Epidermal melanocyte (primary cell): ENCODE measurements at regions not wholly inside any gene's neighbourhood (a gene's known extent, or its start where the extent isn't known, plus 50 kb on each side); places are given as distances from the start of the nearest gene placed in this dataset.

Source experiments
- DNase-seq: peaks from one replicate; pipeline ENCODE4 v3.0.0; 2011; ENCODE audit warnings: low spot score; ENCODE audit not compliant: insufficient read length

DNA sequence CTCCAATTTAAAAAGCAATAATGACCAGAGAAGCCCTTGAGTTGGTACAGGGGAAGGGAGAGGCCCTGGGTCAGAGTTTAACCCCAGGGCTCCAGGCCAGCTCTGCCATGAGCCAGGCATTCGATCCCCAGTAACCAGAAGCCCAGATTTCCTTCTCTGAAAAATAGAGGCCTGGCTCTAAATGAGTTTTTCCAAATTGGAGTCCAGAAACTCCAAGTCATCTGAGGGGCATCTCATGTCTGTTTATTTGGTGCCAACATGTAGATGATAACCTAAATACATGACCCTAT is 381.9 kb downstream of the CTTN start:
- DNase-seq, result no peak

DNA sequence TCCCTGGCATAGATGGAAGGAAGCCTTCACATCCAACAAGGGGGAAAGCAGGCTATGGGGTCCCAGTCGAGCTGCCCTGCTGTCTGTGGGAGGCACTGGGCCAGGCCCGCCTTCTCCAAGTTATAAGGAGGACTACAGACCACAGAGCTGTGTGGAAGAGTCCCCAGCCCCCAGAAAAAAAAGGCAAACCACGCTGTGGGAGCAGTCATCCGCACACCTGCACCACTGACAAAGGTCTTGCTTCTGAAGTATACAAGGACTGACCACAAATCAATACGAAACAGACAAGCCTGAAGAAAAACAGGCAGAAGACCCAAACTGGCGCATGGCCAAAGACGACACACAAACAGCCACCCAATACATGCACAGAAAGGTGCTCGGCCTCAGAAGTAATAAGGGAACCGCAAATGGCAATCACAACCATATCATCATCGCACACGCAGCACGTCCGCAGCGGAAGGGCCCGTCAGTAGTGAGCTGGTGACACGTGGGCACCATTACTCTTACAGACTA is 384.1 kb downstream of the CTTN start:
- DNase-seq, result no peak

DNA sequence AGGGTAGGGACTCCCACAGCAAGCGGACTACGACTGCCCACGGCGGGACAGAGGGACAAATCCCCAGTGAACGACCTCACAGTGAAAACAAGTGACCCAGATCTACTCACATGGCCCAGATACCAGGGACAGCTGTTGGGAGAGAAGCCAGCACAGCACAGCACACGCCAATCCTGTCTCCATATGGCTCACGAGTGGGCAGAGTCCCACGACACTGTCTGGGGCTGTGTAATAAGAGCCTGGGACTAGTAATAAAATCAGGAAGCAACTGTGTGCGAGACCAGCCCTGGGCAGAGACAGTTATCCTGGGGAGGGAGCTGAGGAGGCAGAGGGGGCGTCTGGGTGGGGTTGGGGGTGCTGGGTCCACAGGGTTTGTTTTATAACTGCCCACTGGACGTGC is 385.0 kb downstream of the CTTN start:
- no peak for DNase-seq

DNA sequence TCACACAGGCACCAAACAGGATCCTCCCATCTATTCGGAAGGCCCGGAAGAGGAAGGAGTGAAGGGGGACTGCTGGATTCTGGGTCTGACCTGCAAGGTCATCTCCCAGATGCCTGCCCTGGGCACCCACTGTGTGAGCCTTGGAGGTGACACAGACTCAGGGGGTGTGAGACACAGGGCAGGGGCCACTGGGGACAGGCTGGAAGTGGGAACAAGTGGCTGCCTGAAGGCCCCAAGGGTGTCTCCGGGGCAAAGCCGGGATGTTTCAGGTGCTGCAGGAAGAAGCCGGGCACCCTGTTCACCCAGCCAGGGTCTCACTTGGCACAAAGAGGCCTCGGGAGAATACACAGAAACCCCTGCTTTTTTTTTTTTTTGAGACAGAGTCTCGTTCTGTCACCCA is 385.5 kb downstream of the CTTN start:
- no peak for DNase-seq

DNA sequence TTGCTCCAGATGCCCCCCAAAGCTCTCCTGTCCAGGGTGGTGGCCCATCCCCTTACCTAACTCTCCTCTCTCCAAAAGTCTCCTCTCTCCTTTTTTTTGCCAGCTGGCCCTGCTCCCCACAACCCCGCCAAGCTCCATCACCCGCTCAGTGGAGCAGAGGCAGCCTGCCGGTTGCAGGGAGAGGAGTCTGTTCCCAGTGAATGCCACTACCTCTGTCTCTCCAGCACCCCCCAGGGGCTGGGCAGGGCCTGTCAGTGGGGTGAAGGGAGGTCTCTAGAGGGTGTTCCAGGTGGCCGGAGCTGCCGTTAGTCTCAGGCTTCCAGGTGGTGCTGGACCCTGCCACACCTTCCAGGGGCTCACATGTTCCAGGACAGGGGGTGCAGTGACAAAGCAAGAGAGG is 387.0 kb downstream of the CTTN start:
- no peak for DNase-seq

DNA sequence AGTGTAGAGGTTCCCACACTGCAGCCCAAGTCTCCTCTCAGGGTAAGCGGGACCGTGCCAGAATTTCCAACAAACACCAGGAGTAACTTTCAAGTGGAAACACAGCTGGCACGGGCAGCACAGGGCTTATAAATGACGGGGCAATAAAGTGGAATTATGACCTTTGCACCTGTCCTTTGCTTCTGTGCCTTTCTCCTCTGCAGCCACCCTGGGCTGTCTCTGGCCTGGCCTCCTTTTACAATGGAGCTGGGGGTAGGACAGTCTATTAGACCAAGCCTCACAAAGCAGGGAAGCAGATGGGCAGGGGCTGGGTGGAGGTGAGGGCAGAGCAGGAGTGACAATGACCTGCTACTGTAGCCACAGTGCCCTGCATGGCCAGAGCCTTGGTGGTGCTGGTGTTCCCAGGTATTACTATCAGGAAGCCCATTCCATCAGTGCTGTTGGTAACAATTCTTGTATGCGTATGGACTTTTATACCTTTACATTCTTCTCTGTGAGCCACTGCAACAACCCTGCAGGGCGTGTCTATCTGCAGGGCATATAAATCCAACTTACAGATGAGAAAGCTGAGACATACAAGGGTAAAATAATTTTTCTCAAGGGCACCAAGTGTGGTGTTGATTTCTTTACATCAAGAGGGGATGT is 387.8 kb downstream of the CTTN start:
- DNase-seq, result no peak

DNA sequence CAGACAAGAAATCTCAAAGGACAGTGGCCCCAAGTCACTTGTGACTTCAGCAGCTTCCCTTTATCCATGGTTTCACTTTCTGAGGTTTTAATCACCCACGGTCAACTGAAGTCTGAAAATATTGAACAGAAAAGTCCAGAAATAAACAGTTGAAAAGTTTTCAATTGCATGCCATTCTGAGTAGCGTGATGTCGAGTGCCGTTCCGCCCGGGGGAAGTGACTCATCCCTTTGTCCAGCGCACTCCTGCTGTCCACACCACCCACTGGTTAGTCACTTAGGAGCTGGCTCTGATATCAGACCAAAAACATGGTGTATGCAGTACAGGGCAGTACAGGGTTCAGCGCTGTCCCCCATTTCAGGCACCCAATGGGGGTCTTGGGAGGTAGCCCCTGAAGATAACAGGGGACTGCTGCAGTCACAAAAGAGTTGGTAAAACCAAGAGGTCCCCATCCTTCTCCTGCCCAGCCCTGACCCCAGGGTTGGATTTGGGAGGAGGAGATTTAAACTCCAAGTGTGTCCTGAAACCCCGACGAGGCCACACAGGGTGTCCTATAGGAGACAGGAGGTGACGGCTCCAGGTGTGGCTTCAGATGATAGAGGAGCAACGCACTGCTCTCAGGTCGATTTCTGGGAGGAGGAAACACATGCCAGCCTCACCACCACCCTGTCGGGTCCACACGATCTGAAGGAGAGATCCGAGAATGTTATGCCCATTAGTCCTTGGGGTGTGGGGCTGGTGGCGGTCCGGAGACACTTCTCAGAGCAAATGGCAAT is 390.1 kb downstream of the CTTN start:
- DNase-seq, result peak; percentile 65

DNA sequence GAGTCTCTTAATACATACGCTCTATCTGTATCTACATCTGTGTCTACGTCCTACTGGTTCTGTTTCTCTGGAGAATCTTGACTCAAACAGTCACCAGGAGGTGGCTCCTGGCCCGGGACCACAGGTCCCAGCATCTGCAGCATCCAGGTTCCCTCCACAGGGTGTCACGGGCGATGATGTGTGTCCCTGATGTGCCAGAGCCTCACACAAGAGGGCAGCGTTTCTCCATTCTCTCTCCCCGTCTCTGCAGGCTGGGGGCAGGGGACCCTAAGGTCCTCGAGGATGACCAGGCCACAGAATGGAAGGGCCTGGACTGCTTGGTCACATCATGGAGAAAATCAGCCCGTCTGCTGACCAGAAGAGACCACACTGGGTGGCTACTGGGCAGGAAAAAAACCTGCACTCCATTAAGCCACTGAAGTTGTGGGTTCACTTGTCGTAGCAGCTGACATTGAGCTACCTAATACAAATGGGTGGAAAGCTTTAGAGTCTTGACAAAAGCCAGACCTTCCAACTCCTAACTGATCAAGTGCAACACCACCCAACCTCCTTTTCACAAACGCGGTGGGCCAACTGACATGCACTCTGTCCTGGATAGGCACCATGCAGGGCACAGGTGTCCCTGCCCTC is 392.5 kb downstream of the CTTN start:
- no peak for DNase-seq

DNA sequence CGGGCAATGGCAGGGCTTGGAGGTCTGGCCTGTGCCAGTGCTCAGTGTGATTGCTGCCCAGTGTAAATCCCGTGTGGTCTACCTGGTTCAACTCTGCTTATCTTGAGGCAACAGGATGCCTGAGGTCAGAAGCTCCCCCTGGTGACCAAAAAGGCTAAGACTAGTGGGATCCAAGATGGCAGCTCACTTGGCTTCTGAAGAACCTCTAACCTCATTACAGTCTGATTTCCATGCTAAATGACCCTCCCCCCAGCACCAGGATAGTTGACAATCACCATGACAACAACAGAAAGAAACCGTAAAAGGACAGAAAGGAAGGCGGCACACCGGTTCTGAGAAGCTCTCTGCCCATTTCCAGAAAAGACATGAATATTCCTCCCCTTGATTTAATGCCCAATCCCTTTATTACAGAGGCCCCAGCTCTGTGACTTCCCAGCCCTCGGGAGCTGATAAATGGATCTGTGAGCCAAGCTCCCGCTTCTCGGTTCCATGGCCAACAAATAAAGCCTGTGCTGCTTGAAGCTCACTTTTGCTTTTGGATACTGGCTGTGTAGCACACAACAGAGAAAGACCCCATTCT is 398.4 kb downstream of the CTTN start:
- no peak for DNase-seq

DNA sequence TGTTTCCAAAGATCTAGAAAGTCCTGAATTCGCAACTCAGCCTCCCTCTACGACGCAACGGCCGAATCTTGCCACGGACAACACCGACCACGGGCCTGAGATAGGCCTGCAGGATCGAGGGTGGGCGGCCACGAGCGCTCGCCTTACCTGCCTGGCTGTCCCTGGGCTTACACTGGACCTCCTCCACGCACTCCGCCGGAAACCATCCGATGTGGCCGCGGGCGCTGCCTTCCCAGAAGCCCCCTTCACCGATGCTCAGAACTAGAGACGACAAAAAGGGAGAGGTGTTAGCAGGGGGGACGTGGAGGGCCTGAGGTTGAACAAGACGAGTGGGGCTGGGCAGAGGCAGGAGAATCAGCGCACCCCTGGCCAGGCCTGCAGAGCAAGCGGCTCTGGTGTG is 400.0 kb downstream of the CTTN start:
- DNase-seq, result no peak

DNA sequence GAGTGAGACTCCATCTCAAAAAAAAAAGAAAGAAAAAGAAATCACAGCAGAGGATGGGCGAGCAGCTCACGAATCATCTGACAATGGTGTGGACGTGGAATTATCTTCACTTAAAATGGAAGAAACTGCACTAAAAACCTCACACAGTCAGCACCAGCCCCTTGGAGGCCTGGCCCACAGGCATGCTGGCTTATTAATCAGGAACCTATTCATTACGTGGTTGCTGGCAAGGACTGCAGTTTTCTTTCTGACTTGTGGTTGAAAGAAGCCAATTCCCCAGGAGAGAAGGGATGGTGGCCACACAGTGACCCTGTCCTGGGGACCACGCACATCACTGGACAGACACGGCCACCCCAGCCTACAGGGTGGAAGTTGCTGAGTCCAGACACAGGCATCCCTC is 401.1 kb downstream of the CTTN start:
- DNase-seq, result no peak

DNA sequence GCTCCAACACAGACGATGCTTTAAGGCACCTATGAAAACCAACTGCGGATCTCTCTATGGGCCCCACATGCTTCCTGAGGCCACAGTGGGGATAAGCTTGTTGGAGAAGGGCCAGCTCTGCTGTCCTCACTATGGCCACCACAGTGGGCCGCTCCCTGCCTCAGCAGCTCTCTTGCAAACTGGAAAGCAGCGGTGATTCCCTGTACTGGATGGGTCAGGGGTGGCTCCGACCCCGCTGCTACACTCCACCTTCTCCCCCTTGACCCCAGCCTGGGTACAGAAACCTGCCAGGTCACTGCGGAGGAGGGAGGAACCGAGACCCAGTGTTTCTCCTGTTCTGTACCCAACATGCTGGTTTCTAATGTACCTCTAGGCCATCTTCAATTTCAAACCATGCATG is 403.9 kb downstream of the CTTN start:
- DNase-seq, result no peak

DNA sequence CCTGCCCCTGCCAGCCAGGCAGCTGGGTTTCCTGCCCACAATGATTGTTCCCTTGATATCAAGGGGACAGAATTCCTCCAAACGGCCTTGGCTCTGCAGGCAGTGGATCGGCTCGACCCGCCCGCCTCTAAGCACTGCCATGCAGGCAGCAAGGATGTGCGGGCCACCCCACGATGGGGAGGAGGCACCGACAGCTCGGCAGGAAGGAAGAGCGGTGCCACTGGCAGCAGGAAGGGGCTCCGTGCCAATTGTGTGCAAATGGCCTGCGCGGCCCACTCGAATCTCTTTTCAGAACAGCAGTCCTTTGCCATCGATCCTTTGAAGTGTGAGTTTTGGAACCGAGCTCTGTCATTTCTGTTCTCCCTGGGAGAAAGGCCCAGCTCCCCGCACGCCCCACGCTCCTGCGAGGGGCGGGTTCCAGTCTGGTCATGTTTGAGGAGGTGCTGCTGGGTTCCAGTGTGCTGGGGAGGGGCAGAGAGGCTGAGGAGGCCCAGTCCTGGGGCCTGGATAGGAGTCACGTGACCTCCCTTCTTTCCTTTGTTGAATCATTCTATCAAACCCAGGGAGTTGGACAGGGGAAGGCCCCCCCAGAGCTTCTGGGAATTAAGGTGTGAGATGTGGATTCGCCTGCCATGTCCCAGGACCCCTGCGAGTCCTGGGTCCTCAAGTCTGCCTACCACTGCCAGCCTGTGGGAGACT is 406.0 kb downstream of the CTTN start:
- DNase-seq, result no peak

DNA sequence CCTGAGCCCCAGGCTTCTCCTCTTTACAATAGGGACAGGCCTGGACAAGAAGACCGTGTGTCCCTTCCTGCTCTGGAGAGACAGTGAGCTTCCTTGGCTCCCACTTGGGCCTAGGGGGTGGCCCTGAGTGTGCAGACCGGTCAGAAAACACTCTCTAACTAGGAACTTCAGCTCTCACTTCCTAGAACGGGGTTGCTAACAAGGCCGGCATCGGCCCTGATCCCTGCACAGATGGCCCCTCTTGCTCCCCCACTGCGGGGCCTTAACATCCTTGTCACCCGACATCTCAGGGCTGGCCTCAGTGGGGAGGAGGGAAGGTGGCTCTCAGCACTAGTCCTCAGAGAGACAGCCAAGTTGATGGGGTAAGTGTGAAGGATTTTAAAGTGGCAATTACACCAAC is 406.9 kb downstream of the CTTN start:
- DNase-seq, result no peak

DNA sequence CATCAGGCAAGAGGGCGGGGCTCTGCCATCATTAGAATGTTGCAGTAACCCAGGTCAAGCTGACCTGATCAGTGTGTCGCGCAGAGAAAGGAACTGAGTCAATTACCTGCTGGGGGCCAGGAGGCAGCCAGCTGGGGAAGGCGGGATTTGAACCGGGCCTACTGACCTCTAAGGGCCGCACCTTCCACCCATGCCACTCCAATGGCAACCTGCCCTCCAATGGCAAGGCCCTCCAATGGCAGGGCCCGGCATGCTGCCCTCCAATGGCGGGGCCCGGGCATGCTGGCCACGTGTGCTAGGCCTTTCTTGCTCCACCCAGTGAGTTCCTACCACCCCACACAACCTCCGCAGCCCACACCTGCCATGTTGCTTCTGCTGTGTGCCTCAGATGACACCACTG is 407.6 kb downstream of the CTTN start:
- DNase-seq, result no peak

DNA sequence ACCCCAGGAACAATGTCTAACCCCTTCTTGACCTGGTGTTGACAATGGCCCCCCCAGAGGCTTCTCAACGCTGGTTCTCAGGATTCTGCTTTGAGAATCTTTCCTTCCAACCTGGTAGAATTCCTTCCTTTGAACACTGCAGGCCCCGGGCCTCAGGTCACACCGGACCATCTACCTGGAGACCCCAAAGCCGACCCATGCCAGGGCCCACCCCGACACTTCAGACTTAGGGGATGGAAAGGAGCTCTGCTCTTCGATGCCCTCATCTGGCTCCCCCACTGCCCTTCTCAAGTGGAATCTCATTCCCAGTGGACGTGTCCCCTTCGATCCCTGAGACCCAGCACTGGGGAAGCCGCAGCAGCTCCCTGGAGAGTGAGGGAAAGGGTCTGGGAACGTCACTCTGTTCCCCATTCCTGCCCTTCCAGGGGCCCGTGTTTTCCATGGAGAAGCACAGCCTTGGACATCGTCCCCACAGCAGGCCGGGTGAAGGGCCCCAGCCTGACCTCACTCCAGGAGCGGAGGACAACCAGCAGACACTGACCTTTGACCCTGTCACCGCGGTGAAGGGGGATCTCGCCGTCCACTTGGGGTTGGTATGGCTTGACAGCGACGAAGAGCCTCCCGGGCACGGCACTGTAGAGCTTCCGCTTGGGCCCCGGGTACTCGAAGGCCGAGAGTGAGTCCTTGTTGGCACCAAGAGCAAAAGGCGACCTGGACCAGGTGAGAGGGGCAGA is 408.3 kb downstream of the CTTN start:
- DNase-seq, result no peak

DNA sequence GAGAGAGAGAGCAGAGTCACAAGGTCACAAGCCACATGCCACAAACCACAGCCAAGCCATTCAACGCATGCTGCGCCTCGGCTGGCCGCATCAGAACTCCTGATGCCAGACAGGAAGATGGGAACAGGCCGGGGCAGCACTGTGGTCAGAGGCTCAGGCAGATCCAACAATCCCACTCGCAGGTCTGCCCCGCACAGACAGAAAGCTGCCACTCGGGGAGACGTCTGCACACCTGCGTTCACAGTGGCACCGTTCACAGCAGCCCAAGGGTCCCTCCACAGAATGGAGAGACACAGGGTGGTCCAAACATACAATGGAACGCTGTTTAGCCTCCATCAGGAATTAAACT is 408.8 kb downstream of the CTTN start:
- DNase-seq, result no peak

DNA sequence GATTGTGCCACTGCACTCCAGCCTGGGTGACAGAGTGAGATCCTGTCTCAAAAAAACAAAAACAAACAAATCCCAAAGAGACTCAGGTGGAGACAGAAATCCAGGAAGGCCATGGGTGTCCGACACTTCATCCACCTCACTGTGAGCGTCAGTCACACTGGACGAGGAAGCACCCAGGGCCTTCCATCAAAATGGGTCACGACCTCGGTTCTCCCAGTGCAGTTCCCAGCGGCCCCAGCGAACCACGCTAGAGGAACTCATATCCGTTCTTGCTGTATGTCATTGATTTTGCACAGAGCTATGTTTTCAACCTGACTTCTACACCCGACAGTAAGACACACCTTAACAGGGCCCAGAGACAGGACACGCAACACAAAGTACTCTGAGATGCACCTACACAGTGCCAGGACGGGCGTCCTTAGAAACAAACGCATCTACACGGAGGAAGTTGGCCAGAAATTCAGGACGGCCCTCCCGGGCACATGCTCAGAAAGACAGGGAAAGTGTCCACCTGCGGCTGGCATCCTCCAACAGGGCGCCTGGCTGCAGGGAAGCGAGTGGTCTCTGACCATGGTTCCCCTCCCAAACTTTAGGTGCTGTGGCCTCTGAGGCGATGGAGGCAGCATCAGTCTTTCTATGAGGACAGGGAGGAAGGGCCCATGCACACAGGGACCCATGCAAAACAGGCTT is 410.5 kb downstream of the CTTN start:
- DNase-seq, result no peak

DNA sequence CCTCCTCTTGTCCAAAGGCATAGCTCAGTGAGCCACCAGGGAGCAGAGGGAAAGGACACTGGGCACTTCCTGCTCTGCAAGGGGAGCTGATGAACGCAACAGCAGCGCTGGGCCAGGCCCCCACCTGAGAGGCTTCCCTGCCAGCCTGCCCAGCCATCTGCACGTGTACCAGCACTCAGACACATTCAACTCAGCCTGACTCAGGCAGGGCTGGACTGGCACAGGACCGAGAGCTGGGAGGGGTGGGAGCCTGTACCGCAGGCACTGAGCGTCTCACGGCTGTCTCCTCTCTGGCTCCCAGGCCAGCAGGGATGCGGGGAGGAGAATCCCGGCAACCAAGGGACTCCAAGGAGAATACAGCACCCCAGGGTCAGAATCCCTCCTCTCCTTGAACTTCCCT is 411.8 kb downstream of the CTTN start:
- no peak for DNase-seq

DNA sequence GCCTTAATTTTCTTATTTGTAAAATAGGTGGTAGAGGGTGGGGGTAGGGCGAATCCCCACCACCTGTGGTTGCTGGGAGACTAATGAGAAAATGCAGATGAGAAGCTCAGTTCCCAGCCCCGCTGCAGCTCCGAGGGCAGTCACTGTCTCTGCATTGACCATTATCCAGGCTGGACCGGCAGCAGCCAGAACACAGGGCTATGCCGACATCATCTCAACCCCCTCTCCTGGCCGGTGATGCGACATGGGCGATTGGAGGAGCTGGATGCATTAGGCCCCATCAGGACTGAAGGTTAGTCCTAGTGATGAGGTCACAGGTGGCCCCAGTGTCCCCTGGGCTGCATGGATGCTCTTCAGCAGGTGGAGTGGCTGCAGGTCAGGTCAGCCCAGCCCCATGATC is 412.4 kb downstream of the CTTN start:
- no peak for DNase-seq

DNA sequence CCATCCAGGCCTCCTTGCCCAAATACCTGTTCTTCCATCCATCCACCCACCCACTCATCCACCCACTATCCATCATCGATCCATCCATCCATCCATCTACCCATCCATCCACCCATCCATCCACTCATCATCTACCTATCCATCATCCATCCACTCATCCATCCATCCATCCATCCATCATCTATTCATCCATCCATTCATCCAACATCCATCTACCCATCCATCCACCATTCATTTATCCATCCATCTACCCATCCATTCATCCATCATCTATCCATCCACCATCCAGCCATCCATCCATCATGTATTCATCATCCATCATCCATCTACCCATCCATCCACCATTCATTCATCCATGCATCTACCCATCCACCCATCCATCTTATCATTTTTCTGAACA is 413.2 kb downstream of the CTTN start:
- no peak for DNase-seq
